ENCODE measurements at regions not wholly inside any gene's neighbourhood (a gene's known extent, or its start where the extent isn't known, plus 50 kb on each side); places are given as distances from the start of the nearest gene placed in this dataset.

GRCh38 chr1:194052514-194053338, 866.3 kb upstream of the B3GALT2 start:
- H3K4me1 ChIP-seq (ENCODE audit: control insufficient read depth, insufficient read depth, low read length, poor library complexity, severe bottlenecking) = no peaks in the 10 kb centered on the region
- no peak overlapping the region for H3K4me3 ChIP-seq (ENCODE audit: extremely low read depth, insufficient read depth, low read length, poor library complexity, severe bottlenecking)
- WGBS, 2 experiments (ENCODE audit: insufficient coverage in 2 of 2) = 67% methylated on average over 1 of the region's 2 CpGs; no CpG with 5 or more reads in 1 of the 2 experiments
- no peaks in the 10 kb centered on the region for H3K9me3 ChIP-seq (ENCODE audit: control insufficient read depth, low read length)
- H3K27ac ChIP-seq (ENCODE audit: low read depth, low read length, severe bottlenecking) = no peak overlapping the region
- H3K36me3 ChIP-seq (ENCODE audit: control insufficient read depth, insufficient read depth, low read length) = no peaks in the 10 kb centered on the region

GRCh38 chr1:194047921-194048320, 861.5 kb upstream of the B3GALT2 start:
- Histone ChIP-seq H3K4me3 (ENCODE audit: extremely low read depth, insufficient read depth, low read length, poor library complexity, severe bottlenecking) (no peak overlapping the region), H3K9me3 (ENCODE audit: control insufficient read depth, low read length) (no peaks in the 10 kb centered on the region), H3K27ac (ENCODE audit: low read depth, low read length, severe bottlenecking) (no peak overlapping the region), H3K36me3 (ENCODE audit: control insufficient read depth, insufficient read depth, low read length) (no peaks in the 10 kb centered on the region), H3K4me1 (ENCODE audit: control insufficient read depth, insufficient read depth, low read length, poor library complexity, severe bottlenecking) (no peaks in the 10 kb centered on the region)
- WGBS, 2 experiments (ENCODE audit: insufficient coverage in 2 of 2) = 81 to 100% methylated on average over 1 to 2 of the region's 3 CpGs

DNA sequence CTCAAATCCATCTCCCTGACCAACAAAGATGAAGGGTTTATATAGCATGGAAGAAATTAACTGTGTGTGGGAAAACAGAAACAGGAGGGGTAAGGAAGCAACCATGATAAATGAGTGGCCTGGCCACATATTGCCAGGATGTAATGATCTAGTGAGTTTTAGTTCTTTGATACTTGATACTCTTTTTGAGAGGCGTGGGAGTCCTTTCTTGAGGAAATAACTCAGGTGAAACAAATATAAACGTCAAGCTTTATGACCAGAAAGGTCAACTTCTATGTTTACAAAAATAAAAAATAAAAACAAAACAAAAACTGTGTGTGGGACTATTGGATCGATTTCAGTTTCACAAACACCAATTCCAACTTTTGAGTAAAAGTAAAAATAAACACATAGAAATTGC, 860.8 kb upstream of the B3GALT2 start:
- H3K9me3 ChIP-seq (ENCODE audit: control insufficient read depth, low read length) = no peaks in the 10 kb centered on the region
- no peaks in the 10 kb centered on the region for H3K36me3 ChIP-seq (ENCODE audit: control insufficient read depth, insufficient read depth, low read length)
- no CpG with 5 or more reads among the region's 3 CpGs for WGBS, 2 experiments (ENCODE audit: insufficient coverage in 2 of 2)
- H3K27ac ChIP-seq (ENCODE audit: low read depth, low read length, severe bottlenecking) = no peak overlapping the region
- no peaks in the 10 kb centered on the region for H3K4me1 ChIP-seq (ENCODE audit: control insufficient read depth, insufficient read depth, low read length, poor library complexity, severe bottlenecking)
- no peak overlapping the region for H3K4me3 ChIP-seq (ENCODE audit: extremely low read depth, insufficient read depth, low read length, poor library complexity, severe bottlenecking)

DNA sequence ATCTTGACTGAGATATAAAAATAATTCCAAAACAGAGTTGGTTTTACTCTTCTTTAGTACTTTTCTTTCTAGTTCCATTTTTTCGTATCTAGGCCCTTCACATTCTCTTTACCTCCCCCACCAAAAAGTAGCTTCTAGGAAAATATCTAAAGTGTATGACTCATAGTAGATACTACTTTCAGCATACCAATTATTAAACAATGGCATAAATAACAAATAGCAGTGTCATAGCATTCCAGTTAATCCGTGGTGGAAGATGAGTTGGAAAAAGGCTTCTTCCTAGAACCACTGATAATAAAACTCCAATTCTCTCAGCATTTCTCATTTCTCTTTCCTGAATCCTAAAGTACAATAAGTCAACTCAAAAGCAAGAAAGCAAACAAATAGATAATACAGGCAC, 859.0 kb upstream of the B3GALT2 start:
- no CpG with 5 or more reads among the region's 2 CpGs for WGBS, 2 experiments (ENCODE audit: insufficient coverage in 2 of 2)
- Histone ChIP-seq H3K4me1 (ENCODE audit: control insufficient read depth, insufficient read depth, low read length, poor library complexity, severe bottlenecking) (no peaks in the 10 kb centered on the region), H3K4me3 (ENCODE audit: extremely low read depth, insufficient read depth, low read length, poor library complexity, severe bottlenecking) (no peak overlapping the region), H3K36me3 (ENCODE audit: control insufficient read depth, insufficient read depth, low read length) (no peaks in the 10 kb centered on the region), H3K27ac (ENCODE audit: low read depth, low read length, severe bottlenecking) (no peak overlapping the region), H3K9me3 (ENCODE audit: control insufficient read depth, low read length) (no peaks in the 10 kb centered on the region)

- WGBS, 2 experiments (ENCODE audit: insufficient coverage in 2 of 2) = 100% methylated on average over 1 of the region's 1 CpG; no CpG with 5 or more reads in 1 of the 2 experiments
- Histone ChIP-seq H3K9me3 (ENCODE audit: control insufficient read depth, low read length) (no peaks in the 10 kb centered on the region), H3K4me3 (ENCODE audit: extremely low read depth, insufficient read depth, low read length, poor library complexity, severe bottlenecking) (no peak overlapping the region), H3K4me1 (ENCODE audit: control insufficient read depth, insufficient read depth, low read length, poor library complexity, severe bottlenecking) (no peaks in the 10 kb centered on the region), H3K36me3 (ENCODE audit: control insufficient read depth, insufficient read depth, low read length) (no peaks in the 10 kb centered on the region), H3K27ac (ENCODE audit: low read depth, low read length, severe bottlenecking) (no peak overlapping the region)
Observed at GRCh38 chr1:194044892-194045291, 858.5 kb upstream of the B3GALT2 start.

GRCh38 chr1:194043984-194044755, 857.8 kb upstream of the B3GALT2 start:
- no peak overlapping the region for H3K4me3 ChIP-seq (ENCODE audit: extremely low read depth, insufficient read depth, low read length, poor library complexity, severe bottlenecking)
- no peaks in the 10 kb centered on the region for H3K36me3 ChIP-seq (ENCODE audit: control insufficient read depth, insufficient read depth, low read length)
- no peaks in the 10 kb centered on the region for H3K9me3 ChIP-seq (ENCODE audit: control insufficient read depth, low read length)
- 75 to 84% methylated on average over 2 to 3 of the region's 5 CpGs for WGBS, 2 experiments (ENCODE audit: insufficient coverage in 2 of 2)
- no peaks in the 10 kb centered on the region for H3K4me1 ChIP-seq (ENCODE audit: control insufficient read depth, insufficient read depth, low read length, poor library complexity, severe bottlenecking)
- H3K27ac ChIP-seq (ENCODE audit: low read depth, low read length, severe bottlenecking) = no peak overlapping the region

DNA sequence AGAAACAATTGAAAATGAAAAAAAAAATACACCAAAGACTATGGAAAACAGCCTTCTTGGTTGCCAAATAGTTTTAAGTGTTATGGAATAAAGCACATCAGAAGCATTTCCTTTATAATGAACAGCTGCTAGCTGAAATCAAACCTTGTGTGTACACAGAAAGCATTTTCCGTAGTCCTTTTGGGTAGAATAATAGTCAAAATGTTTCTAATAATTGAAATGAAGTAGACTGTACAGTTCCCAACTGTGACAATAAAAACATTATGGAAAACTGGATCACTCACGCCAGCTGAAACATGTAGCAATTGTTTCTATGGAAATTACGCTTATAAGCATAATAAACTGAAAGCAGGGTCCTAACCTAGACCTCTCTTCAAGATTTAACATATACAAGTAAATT, 856.3 kb upstream of the B3GALT2 start:
- 100% methylated on average over 2 of the region's 3 CpGs for WGBS, 2 experiments (ENCODE audit: insufficient coverage in 2 of 2)
- Histone ChIP-seq H3K4me3 (ENCODE audit: extremely low read depth, insufficient read depth, low read length, poor library complexity, severe bottlenecking) (no peak overlapping the region), H3K4me1 (ENCODE audit: control insufficient read depth, insufficient read depth, low read length, poor library complexity, severe bottlenecking) (no peaks in the 10 kb centered on the region), H3K27ac (ENCODE audit: low read depth, low read length, severe bottlenecking) (no peak overlapping the region), H3K9me3 (ENCODE audit: control insufficient read depth, low read length) (no peaks in the 10 kb centered on the region), H3K36me3 (ENCODE audit: control insufficient read depth, insufficient read depth, low read length) (no peaks in the 10 kb centered on the region)

DNA sequence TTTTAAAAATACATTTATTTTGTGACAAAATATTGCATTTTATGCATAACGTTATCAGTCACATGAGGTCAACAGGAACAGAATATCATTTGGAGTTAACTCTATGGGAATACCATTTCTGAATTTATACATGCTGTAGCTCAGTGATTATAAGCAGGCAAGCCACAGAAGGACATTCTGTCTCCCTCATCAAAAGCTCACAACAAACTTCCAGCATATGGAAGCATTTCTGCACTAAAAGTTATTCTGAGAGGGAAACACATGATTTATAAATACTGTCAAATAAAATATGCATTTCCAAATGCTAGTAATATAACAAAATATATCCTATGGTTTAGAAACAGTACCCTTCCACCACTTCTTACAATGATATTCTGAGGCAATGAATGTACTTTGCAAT, 854.1 kb upstream of the B3GALT2 start:
- Histone ChIP-seq H3K27ac (ENCODE audit: low read depth, low read length, severe bottlenecking) (no peak overlapping the region), H3K4me3 (ENCODE audit: extremely low read depth, insufficient read depth, low read length, poor library complexity, severe bottlenecking) (no peak overlapping the region), H3K36me3 (ENCODE audit: control insufficient read depth, insufficient read depth, low read length) (no peaks in the 10 kb centered on the region), H3K4me1 (ENCODE audit: control insufficient read depth, insufficient read depth, low read length, poor library complexity, severe bottlenecking) (no peaks in the 10 kb centered on the region), H3K9me3 (ENCODE audit: control insufficient read depth, low read length) (no peaks in the 10 kb centered on the region)
- WGBS, 2 experiments (ENCODE audit: insufficient coverage in 2 of 2) = no CpG with 5 or more reads among the region's 1 CpG

DNA sequence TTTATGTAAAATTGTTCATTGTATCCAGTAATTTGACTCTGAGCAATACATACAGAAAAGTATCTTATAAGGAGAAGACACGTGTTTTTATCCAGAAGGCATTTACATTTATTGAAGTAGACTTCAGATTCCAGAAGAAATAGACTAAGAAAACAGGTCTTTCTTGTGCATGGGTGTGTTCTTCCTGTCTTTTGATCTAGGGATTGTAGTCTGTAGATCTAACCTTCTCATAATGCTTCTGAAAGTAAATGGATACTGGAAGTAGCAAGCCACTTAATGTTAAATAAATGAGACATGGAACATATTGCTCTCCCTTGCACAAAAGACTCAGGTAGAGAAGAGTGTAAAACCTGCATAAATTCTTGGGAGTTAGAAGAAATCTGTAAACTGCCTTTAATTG, 853.2 kb upstream of the B3GALT2 start:
- Histone ChIP-seq H3K4me1 (ENCODE audit: control insufficient read depth, insufficient read depth, low read length, poor library complexity, severe bottlenecking) (no peaks in the 10 kb centered on the region), H3K27ac (ENCODE audit: low read depth, low read length, severe bottlenecking) (no peak overlapping the region), H3K9me3 (ENCODE audit: control insufficient read depth, low read length) (no peaks in the 10 kb centered on the region), H3K36me3 (ENCODE audit: control insufficient read depth, insufficient read depth, low read length) (no peaks in the 10 kb centered on the region), H3K4me3 (ENCODE audit: extremely low read depth, insufficient read depth, low read length, poor library complexity, severe bottlenecking) (no peak overlapping the region)
- WGBS, 2 experiments (ENCODE audit: insufficient coverage in 2 of 2) = no CpG with 5 or more reads among the region's 1 CpG

DNA sequence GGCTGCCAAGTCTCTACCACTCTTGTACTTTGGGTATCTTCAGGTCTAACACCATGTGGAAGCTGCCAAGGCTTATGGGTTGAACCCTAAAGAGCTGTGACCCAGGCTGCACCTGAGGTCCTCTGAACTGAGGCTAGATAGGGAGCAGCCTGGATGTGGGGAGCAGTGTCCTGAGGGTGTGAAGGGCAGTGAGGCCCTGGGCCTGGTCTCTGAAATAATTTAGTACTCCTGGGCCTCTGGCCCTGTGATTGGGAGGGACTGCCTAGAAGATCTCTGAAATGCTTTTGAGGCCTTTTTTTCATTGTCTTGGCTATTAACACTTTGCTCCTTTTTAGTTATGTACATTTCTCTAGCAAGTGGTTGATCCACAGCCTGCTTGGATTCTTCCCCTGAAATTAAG, 847.2 kb upstream of the B3GALT2 start:
- Histone ChIP-seq H3K27ac (ENCODE audit: low read depth, low read length, severe bottlenecking) (no peak overlapping the region), H3K4me1 (ENCODE audit: control insufficient read depth, insufficient read depth, low read length, poor library complexity, severe bottlenecking) (no peaks in the 10 kb centered on the region), H3K9me3 (ENCODE audit: control insufficient read depth, low read length) (peaks cover 15% of the 10 kb centered on the region), H3K4me3 (ENCODE audit: extremely low read depth, insufficient read depth, low read length, poor library complexity, severe bottlenecking) (no peak overlapping the region), H3K36me3 (ENCODE audit: control insufficient read depth, insufficient read depth, low read length) (no peaks in the 10 kb centered on the region)

- WGBS, 2 experiments (ENCODE audit: insufficient coverage in 2 of 2) = 60 to 89% methylated on average over 1 of the region's 1 CpG
- no peak overlapping the region for H3K4me3 ChIP-seq (ENCODE audit: extremely low read depth, insufficient read depth, low read length, poor library complexity, severe bottlenecking)
Observed at GRCh38 chr1:194028002-194028401, 841.6 kb upstream of the B3GALT2 start.

More at GRCh38 chr1:194028002-194028401, 841.6 kb upstream of the B3GALT2 start:
- Histone ChIP-seq H3K36me3 (ENCODE audit: control insufficient read depth, insufficient read depth, low read length) (no peaks in the 10 kb centered on the region), H3K4me1 (ENCODE audit: control insufficient read depth, insufficient read depth, low read length, poor library complexity, severe bottlenecking) (no peaks in the 10 kb centered on the region), H3K27ac (ENCODE audit: low read depth, low read length, severe bottlenecking) (no peak overlapping the region), H3K9me3 (ENCODE audit: control insufficient read depth, low read length) (peaks cover 4% of the 10 kb centered on the region)
